T-helper 1 cell treated with Interleukin-12 subunit alpha and Interleukin-12 subunit beta and Interleukin-4 antibody, amounts not matched to agents 30 μg/mL and 1 μg/mL, for 36 hours (primary cell): ENCODE measurements at regions not wholly inside any gene's neighbourhood (a gene's known extent, or its start where the extent isn't known, plus 50 kb on each side); places are given as distances from the start of the nearest gene placed in this dataset.

Source experiments
- H3K27ac Mint-ChIP-seq: one replicate; pipeline ENCODE4 v1.8.0; 2021; ENCODE audit warnings: mild to moderate bottlenecking, mixed read lengths
- H3K27me3 Mint-ChIP-seq: one replicate; pipeline ENCODE4 v1.8.0; 2021; ENCODE audit warnings: low read depth, mixed read lengths
- H3K36me3 Mint-ChIP-seq: one replicate; pipeline ENCODE4 v1.8.0; 2021; ENCODE audit warnings: low read depth, mixed read lengths
- H3K4me1 Mint-ChIP-seq: one replicate; pipeline ENCODE4 v1.8.0; 2021; ENCODE audit warnings: low read depth, mixed read lengths
- H3K4me3 Mint-ChIP-seq: one replicate; pipeline ENCODE4 v1.8.0; 2021; ENCODE audit warnings: mild to moderate bottlenecking, moderate library complexity, mixed read lengths
- H3K9me3 Mint-ChIP-seq: one replicate; pipeline ENCODE4 v1.8.0; 2021; ENCODE audit warnings: mixed read lengths

- Mint-ChIP-seq H3K27ac (peak overlapping the region; percentile 57), H3K27me3 (no peaks in the 10 kb centered on the region), H3K4me3 (peak overlapping the region; percentile 26), H3K9me3 (peaks cover 4% of the 10 kb centered on the region), H3K4me1 (peaks cover 47% of the 10 kb centered on the region), H3K36me3 (peaks cover 1% of the 10 kb centered on the region)
These were observed 57.5 kb upstream of the EPS8L3 start for GRCh38 chr1:109821221-109821669.

GRCh38 chr1:109819906-109820305, 56.2 kb upstream of the EPS8L3 start:
- H3K9me3 Mint-ChIP-seq = peaks cover 12% of the 10 kb centered on the region
- no peaks in the 10 kb centered on the region for H3K27me3 Mint-ChIP-seq
- H3K27ac Mint-ChIP-seq = no peak overlapping the region
- H3K36me3 Mint-ChIP-seq = peaks cover 7% of the 10 kb centered on the region
- H3K4me3 Mint-ChIP-seq = no peak overlapping the region
- H3K4me1 Mint-ChIP-seq = peaks cover 48% of the 10 kb centered on the region

DNA sequence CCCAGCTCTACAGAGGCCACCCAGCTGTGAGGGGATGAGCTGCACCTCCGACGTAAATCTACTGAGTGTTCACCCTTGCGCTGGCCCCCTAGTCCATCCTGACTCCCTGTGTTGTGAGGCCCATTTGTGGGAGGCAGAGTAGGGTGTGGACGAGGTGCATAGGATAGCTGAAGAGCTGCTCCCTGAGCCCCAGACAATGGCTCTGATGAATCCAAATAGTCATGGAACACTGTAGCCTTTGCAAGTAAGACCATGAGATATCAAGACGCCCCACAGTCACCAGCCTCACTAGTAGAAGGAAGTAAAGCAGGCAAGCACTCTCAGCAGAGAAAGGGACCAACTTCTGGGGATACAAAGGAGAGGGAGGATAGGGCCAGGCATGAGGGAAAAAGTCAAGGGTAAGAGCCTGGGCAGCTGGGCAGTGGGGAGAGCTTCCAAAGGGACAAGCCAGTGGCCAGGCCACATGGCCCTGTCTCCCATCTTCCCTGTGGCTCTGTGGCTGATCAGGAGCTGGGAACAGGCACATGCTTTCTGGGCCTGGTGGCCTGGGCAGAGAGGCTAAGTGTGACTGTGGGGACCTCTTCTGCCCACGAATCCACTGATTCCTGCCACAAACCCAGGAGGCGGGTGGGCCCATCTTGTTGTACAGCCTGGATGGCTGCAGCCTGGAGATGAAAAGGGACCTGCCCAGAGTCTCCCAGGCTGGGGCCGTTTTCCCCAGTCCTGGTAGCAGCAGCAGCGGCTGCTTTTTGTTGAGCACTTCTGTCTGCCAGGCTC, 55.5 kb upstream of the EPS8L3 start:
- peaks cover 44% of the 10 kb centered on the region for H3K4me1 Mint-ChIP-seq
- H3K4me3 Mint-ChIP-seq = no peak overlapping the region
- no peak overlapping the region for H3K27ac Mint-ChIP-seq
- H3K36me3 Mint-ChIP-seq = peaks cover 7% of the 10 kb centered on the region
- peaks cover 12% of the 10 kb centered on the region for H3K9me3 Mint-ChIP-seq
- H3K27me3 Mint-ChIP-seq = no peaks in the 10 kb centered on the region

DNA sequence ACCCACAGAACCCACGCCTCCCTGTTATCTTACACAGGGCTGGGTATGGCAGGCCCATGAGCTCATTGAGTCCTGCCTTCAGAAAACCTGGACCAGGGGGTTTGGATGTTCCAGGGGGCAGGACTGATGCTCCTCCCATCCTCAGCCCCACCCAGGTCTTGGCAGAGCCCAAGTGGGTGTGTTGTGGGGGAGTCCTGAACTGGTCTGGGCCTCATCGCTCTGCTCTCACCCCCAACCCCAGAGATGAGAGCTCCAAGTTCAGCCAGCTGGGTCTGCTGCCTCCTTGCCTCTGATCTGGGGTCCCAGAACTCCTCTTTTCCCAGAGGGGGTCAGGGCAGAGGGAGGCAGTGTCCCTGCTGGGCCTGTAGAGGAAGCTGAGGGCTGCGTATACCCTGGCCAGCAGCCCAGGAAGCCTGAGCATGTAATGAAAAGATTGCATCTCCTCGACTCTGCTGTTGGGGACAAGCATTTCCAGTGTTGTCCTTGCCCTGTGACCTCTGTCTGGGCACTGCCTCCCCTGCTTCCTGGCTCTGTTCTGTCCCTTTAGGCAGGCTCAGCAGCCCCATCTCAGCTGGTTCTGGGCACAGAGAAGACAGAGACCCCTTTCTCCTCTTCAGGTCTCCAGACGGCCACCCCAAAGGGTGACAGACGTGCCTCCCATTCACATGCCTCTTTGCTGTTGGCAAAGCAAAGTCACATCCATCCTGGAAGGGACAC, 54.7 kb upstream of the EPS8L3 start:
- H3K27ac Mint-ChIP-seq = no peak overlapping the region
- H3K27me3 Mint-ChIP-seq = no peaks in the 10 kb centered on the region
- peaks cover 7% of the 10 kb centered on the region for H3K36me3 Mint-ChIP-seq
- H3K9me3 Mint-ChIP-seq = peaks cover 12% of the 10 kb centered on the region
- no peak overlapping the region for H3K4me3 Mint-ChIP-seq
- H3K4me1 Mint-ChIP-seq = peaks cover 39% of the 10 kb centered on the region

DNA sequence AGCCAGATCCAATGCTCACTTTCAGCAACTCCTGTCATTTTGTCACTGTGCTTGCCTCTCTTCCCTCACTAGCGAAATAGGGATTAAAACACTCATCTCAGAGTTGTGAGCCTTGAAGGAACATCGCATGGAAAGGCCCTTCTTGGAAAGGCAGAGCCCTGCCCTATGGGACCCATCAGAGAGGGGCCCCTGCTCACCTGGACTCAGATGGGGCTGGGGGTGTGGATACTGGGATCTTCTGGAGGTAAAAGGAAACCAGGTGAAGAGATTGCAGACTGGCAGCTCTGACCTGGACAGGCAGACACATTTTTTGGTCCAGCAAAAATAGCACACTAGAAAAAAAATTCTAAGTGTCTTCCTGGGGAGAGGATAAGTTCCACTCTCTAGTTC, 54.2 kb upstream of the EPS8L3 start:
- Mint-ChIP-seq H3K27ac (no peak overlapping the region), H3K4me3 (no peak overlapping the region), H3K4me1 (peaks cover 35% of the 10 kb centered on the region), H3K36me3 (peaks cover 7% of the 10 kb centered on the region), H3K9me3 (peaks cover 12% of the 10 kb centered on the region), H3K27me3 (peaks cover 4% of the 10 kb centered on the region)

DNA sequence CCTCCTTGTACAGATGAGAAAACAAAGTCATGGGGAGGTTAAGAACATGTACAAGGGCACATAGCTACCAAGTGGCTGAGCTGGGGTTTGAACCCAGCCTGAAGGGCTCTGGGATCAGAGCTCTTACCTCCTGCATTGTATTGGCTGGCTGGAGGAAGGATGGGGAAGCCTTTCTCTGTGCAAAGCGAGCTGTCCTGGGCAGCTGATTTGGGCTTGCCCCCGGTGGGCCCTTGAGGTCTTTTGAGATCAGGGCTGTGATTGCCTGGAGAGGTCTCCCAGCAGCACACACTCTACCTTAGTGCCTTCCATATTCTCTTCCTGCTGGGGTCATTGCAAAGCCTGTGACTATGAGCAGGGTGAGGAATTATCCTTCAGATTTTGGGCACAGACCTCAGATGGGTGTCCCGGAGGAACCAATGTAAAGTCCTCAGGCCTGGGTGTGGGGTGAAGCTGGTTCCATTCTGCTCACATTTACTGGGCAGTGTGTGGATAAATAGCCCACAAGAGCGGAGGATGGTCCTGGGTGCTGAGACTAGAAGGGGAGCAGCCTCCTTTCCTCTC, 53.3 kb upstream of the EPS8L3 start:
- peaks cover 7% of the 10 kb centered on the region for H3K27me3 Mint-ChIP-seq
- H3K27ac Mint-ChIP-seq = no peak overlapping the region
- H3K9me3 Mint-ChIP-seq = peaks cover 12% of the 10 kb centered on the region
- H3K4me3 Mint-ChIP-seq = no peak overlapping the region
- peaks cover 7% of the 10 kb centered on the region for H3K36me3 Mint-ChIP-seq
- H3K4me1 Mint-ChIP-seq = peaks cover 28% of the 10 kb centered on the region

GRCh38 chr1:109816175-109816811, 52.6 kb upstream of the EPS8L3 start:
- peaks cover 12% of the 10 kb centered on the region for H3K9me3 Mint-ChIP-seq
- peaks cover 7% of the 10 kb centered on the region for H3K27me3 Mint-ChIP-seq
- H3K36me3 Mint-ChIP-seq = peaks cover 7% of the 10 kb centered on the region
- H3K27ac Mint-ChIP-seq = no peak overlapping the region
- no peak overlapping the region for H3K4me3 Mint-ChIP-seq
- H3K4me1 Mint-ChIP-seq = peaks cover 22% of the 10 kb centered on the region

DNA sequence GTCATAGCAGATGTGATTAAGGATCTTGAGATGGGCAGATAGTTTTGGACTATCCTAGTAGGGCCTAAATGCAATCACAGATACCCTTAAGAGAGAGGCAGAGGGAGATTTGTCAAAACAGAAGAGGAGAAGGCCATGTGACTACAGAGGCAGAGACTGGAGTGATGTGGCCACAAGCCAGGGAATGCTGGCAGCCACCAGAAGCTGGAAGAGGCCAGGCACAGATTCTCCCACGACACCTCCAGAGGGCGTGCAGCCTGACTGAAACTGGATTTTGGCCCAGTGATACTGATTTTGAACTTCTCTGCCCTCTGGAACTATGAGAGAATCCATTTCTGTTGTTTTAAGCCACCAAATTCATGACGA, 52.1 kb upstream of the EPS8L3 start:
- peaks cover 12% of the 10 kb centered on the region for H3K9me3 Mint-ChIP-seq
- H3K27me3 Mint-ChIP-seq = peaks cover 7% of the 10 kb centered on the region
- peaks cover 17% of the 10 kb centered on the region for H3K4me1 Mint-ChIP-seq
- H3K4me3 Mint-ChIP-seq = no peak overlapping the region
- peaks cover 7% of the 10 kb centered on the region for H3K36me3 Mint-ChIP-seq
- H3K27ac Mint-ChIP-seq = no peak overlapping the region

DNA sequence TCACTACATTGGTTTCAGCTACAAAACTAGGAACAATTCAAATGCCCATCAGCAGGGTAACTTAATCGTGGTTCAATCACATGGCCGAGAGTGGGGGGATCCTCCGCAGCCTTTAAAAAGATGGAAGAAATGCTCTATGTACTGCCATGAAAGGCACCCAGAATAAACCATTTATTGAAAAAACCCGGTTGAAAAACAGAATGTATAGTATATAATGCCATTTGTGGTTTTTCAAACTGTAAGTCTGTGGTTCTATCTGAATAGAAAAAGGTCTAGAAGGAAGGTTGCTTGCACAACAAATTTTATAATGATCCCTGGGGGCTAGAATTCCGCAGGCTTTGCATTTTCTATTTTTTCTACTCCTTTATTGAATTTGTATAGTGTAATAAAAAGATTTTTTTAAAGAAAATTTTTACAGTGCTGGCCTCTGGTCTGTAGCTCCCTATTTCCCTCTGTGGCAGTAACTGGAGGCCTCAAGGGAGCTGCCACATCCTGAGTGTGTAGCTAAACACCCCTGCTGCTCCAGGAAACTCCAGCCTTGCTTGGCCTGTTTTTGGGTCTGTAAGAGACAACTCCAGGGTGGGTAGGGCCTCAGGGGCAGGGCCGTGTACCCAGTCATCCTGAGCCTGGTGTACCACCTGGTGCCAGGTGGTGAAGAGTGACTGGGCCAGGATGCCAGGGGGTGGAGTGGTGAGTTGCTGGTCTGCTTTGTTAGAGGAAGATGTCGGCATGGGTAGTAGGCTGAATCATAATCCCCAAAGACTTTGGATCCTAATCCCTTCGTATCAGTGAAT, 51.5 kb upstream of the EPS8L3 start:
- Mint-ChIP-seq H3K9me3 (peaks cover 12% of the 10 kb centered on the region), H3K4me3 (no peak overlapping the region), H3K4me1 (peaks cover 13% of the 10 kb centered on the region), H3K27ac (no peak overlapping the region), H3K27me3 (peaks cover 7% of the 10 kb centered on the region), H3K36me3 (peaks cover 7% of the 10 kb centered on the region)

- peaks cover 7% of the 10 kb centered on the region for H3K36me3 Mint-ChIP-seq
- no peak overlapping the region for H3K27ac Mint-ChIP-seq
- H3K27me3 Mint-ChIP-seq = peaks cover 7% of the 10 kb centered on the region
- peaks cover 12% of the 10 kb centered on the region for H3K9me3 Mint-ChIP-seq
- peaks cover 13% of the 10 kb centered on the region for H3K4me1 Mint-ChIP-seq
- no peak overlapping the region for H3K4me3 Mint-ChIP-seq
These were observed 50.5 kb upstream of the EPS8L3 start for GRCh38 chr1:109814223-109814622.
